C4-2B (cell line): ENCODE measurements at regions not wholly inside any gene's neighbourhood (a gene's known extent, or its start where the extent isn't known, plus 50 kb on each side); places are given as distances from the start of the nearest gene placed in this dataset.

Experiments
- H3K27ac ChIP-seq: fragments of 450-650 bp; 2 replicates; pipeline ENCODE4 v1.5.1; 2017
- ZFX ChIP-seq: fragments of 450-650 bp; IDR thresholded peaks from 2 replicates; pipeline ENCODE4 v1.6.1; 2017
- TF ChIP-seq, protein P1 (sequence below): fragments of 450-650 bp; conservative IDR thresholded peaks from 2 replicates; pipeline ENCODE4 v1.5.1; 2017; ENCODE audit warnings: mild to moderate bottlenecking

DNA sequence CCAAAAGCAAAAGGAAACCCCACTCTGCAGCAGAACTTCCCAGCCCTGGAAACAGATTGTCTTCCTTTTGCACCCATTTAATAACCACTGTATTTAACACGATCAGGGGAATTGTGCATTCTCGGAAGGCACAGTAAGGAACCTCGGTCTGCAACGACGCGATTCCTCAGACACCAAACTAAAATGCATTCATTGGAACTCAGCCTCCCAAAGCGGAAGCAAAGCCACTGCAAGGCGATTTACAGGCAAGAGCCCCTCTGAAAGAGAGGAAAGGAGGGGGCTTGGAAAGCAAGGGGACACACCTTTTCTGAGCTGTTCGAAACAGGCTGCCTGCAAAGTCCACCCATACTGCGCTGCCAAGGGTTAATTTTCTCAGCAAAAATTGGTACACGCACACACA, 297.7 kb downstream of the OMA1 start:
- TF ChIP-seq, protein P1, sequence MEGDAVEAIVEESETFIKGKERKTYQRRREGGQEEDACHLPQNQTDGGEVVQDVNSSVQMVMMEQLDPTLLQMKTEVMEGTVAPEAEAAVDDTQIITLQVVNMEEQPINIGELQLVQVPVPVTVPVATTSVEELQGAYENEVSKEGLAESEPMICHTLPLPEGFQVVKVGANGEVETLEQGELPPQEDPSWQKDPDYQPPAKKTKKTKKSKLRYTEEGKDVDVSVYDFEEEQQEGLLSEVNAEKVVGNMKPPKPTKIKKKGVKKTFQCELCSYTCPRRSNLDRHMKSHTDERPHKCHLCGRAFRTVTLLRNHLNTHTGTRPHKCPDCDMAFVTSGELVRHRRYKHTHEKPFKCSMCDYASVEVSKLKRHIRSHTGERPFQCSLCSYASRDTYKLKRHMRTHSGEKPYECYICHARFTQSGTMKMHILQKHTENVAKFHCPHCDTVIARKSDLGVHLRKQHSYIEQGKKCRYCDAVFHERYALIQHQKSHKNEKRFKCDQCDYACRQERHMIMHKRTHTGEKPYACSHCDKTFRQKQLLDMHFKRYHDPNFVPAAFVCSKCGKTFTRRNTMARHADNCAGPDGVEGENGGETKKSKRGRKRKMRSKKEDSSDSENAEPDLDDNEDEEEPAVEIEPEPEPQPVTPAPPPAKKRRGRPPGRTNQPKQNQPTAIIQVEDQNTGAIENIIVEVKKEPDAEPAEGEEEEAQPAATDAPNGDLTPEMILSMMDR, result no peak
- TF ChIP-seq ZFX, result no peak
- no peak overlapping the region for H3K27ac ChIP-seq

DNA sequence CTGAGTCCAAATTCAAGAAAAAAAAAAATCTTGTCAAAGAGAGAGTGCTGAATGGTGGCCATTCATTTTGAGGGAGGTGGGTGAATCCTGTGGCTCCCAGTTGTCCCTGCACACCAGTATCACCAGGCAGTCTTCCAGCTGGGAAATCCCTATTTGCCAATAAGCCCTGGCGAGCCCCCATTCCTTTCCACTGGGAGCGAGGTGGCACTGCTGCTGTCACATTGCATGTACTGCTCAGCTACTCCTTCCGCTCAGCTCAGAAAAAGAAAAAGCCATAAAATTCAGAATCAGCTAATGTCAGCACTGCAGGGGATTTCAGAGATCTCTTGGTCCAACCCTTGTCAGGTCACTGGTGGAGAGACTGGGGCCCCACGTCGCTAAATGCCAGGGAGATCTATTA, 298.5 kb downstream of the OMA1 start:
- H3K27ac ChIP-seq, result no peak overlapping the region
- TF ChIP-seq, protein P1, result no peak
- no peak for TF ChIP-seq ZFX

DNA sequence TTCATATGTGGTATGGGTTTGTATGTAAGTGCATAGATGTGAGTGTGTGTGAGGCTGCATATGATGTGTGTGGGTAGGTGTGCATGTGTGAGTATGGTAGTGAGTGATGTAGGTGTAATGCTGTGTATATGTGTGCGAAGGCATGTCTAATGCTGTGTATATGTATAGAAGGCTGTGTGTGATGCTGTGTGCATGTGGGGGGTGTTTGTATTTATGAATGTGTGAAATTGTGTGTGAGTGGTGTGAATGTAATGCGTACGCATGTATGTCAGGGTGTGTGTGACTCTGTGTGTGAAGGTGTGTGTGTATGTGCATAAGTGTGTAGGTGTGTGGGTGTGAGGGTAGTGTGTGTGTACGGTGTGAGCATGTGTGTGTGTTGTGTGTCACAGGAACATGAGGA, 300.0 kb downstream of the OMA1 start:
- TF ChIP-seq ZFX, result no peak
- TF ChIP-seq, protein P1, result no peak
- no peak overlapping the region for H3K27ac ChIP-seq

DNA sequence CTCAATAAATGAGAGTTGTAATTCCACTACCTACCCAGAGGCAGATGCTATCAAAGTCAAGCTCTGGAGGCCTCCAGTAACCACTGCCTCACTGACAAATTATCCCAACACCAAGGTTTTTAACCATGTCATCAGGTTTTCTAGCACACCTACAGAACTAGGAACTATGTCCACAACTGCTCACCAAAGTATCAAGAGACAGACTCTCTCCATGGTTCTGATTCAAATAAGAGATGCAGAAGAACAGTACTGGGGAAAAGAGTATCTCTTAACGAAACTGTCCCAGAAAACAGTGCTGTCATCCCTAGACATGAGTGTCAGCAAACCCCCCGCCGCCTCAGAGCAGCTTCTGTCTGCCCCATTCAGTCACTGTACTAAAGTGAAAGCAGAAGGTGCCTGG, 301.7 kb downstream of the OMA1 start:
- no peak overlapping the region for H3K27ac ChIP-seq
- TF ChIP-seq, protein P1, result no peak
- no peak for TF ChIP-seq ZFX

DNA sequence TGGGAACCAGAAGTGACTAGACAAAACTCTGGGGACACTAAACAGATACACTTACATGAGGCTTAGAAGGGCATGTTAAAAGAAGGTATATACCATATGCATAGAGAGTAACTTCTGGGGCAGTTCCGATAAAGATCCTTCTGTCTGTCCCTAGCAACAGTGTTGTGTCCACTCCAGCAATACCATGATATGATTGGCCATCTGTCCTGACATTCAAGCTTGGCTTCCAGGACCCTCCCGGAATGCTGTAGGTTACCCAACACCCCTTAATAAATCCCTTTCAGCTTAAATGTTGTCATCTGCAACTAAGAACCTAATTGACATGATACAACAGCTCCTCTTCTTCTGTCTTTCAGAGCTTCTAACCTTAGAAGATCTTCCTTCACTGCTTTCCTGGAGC, 307.7 kb downstream of the OMA1 start:
- no peak overlapping the region for H3K27ac ChIP-seq
- TF ChIP-seq, protein P1, result no peak
- TF ChIP-seq ZFX, result no peak

DNA sequence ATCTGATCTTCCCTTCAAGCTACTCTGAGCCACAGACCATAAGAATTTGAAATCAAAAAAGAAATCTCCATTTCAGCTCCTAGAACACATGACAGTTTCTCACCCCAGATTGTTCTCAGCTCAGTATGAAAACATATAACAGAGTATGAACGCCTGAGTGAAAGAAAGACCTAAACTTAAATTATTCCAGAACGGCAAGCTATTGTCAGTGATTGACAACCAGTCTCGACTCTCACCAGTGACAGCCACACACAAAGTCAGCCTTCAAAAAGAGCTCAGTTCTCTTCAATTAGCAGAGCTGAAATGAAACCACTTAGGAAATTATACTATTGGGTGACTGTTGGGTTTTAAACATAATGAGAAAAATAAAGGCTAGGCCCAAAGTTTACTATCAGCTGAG, 312.8 kb downstream of the OMA1 start:
- TF ChIP-seq, protein P1, result no peak
- no peak for TF ChIP-seq ZFX
- H3K27ac ChIP-seq, result no peak overlapping the region

DNA sequence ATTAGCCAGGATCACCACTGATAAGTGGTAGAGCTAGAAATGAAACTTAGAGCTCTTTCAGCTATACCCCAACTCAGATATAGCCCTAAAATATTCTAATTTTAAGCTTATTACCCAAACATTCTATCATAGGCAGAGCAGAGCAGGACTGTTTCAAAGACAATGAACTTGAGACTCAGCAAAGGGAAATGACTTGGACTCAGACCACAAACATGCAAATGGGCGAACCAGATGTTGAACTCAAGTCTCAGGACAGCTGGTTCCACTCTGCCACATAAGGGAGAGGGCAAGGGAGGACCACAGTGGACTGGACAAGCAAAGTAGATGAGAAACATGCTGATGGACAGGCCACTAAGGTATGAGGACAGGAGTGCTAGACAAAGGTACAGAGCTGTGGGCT, 315.3 kb downstream of the OMA1 start:
- H3K27ac ChIP-seq, result no peak overlapping the region
- no peak for TF ChIP-seq ZFX
- TF ChIP-seq, protein P1, result no peak
